Adrenal gland (tissue), 9 donors: ENCODE measurements at regions not wholly inside any gene's neighbourhood (a gene's known extent, or its start where the extent isn't known, plus 50 kb on each side); places are given as distances from the start of the nearest gene placed in this dataset.

ENCODE experiments used
- DNase-seq, 7 donors: peaks; one replicate each; pipeline ENCODE4 v3.0.0-alpha.2; 2019 to 2020
- H3K27ac ChIP-seq, 5 donors: fragments of 200-600 bp; sonication (generic) in 4 of 5; 1 replicate in 3 of 5; 2 replicates in 2 of 5; pipeline versions ENCODE4 v1.5.1 to v1.8.0; 2016 to 2020; ENCODE audit warnings: mild to moderate bottlenecking in 1 of 5
- H3K27me3 ChIP-seq: fragments of 200-600 bp; 2 replicates; pipeline ENCODE4 v1.8.0; 2021
- H3K36me3 ChIP-seq, 2 donors: fragments of 200-600 bp; replicated peaks in 1 of 2; 1 replicate in 1 of 2; 2 replicates in 1 of 2; pipeline versions ENCODE4 v1.5.1 to v1.8.0; 2018 to 2022
- H3K4me1 ChIP-seq, 2 donors: fragments of 200-600 bp; replicated peaks in 1 of 2; 1 replicate in 1 of 2; 2 replicates in 1 of 2; pipeline versions ENCODE4 v1.5.1 to v1.8.0; 2018 to 2021
- H3K4me3 ChIP-seq, 4 donors: fragments of 200-600 bp; sonication (generic) in 3 of 4; one replicate each; pipeline ENCODE4 v1.5.1; 2016 to 2018
- H3K9me3 ChIP-seq, 3 donors: fragments of 200-600 bp; sonication (generic) in 1 of 3; replicated peaks in 1 of 3; 1 replicate in 2 of 3; 2 replicates in 1 of 3; pipeline versions ENCODE4 v1.5.1 to v1.8.0; 2016 to 2021
- POLR2A ChIP-seq, 2 donors: fragments of 450-650 bp; IDR thresholded peaks; one replicate each; pipeline ENCODE4 v1.6.1; 2017; ENCODE audit warnings: antibody characterized with exemption in 2 of 2, mild to moderate bottlenecking in 2 of 2, moderate library complexity in 1 of 2
- WGBS, 4 donors: extraction: QIAGEN DNeasy Blood & Tissue Kit in 2 of 4; methylation state at CpG; one replicate each; pipeline versions ENCODE4 v1.1.5 to v1.1.7; 2013 to 2017; 5-methylcytosine and 5-hydroxymethylcytosine counted together
- intact Hi-C, 2 donors: fragments of 100-400 bp; cut with DNase I; formaldehyde crosslinking; loops; one replicate each; pipeline versions ENCODE4 v1.14.1 to v1.15.0; 2022 to 2023
- TF ChIP-seq, protein P1 (sequence below), 6 experiments: fragments of 450-650 bp in 4 of 6; fragments of 200-600 bp in 2 of 6; sonication (generic) in 1 of 6; IDR thresholded peaks; 1 replicate in 5 of 6; 2 replicates in 1 of 6; pipeline versions ENCODE4 v1.5.1 to v1.8.0; 2016 to 2021; ENCODE audit warnings: antibody characterized with exemption in 6 of 6, mild to moderate bottlenecking in 2 of 6, moderate library complexity in 1 of 6
- donor health status: healthy with polysubstance abuse.
- donor health status: Bipolar disorder and iron deficiency.
- donor health status: DM: yes; HTN: yes; CAD: no.
- donor health status: DM: no; HTN: no; CAD: no.
- donor health status: DM: no; HTN: no; CAD: no.

- no peak overlapping the region for H3K4me3 ChIP-seq
- no peaks in the 10 kb centered on the region for H3K27me3 ChIP-seq
- 68 to 80% (median 71%) methylated on average over 5 of the region's 5 CpGs for WGBS, 4 donors
- DNase-seq = no peak
- H3K27ac ChIP-seq = no peak overlapping the region
- H3K9me3 ChIP-seq = no peaks in the 10 kb centered on the region
- no peak for TF ChIP-seq POLR2A (IDR thresholded peaks at IDR 0.05)
- TF ChIP-seq, protein P1, sequence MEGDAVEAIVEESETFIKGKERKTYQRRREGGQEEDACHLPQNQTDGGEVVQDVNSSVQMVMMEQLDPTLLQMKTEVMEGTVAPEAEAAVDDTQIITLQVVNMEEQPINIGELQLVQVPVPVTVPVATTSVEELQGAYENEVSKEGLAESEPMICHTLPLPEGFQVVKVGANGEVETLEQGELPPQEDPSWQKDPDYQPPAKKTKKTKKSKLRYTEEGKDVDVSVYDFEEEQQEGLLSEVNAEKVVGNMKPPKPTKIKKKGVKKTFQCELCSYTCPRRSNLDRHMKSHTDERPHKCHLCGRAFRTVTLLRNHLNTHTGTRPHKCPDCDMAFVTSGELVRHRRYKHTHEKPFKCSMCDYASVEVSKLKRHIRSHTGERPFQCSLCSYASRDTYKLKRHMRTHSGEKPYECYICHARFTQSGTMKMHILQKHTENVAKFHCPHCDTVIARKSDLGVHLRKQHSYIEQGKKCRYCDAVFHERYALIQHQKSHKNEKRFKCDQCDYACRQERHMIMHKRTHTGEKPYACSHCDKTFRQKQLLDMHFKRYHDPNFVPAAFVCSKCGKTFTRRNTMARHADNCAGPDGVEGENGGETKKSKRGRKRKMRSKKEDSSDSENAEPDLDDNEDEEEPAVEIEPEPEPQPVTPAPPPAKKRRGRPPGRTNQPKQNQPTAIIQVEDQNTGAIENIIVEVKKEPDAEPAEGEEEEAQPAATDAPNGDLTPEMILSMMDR (IDR thresholded peaks at IDR 0.05) = no peak
- H3K36me3 ChIP-seq = no peaks in the 10 kb centered on the region
- no peaks in the 10 kb centered on the region for H3K4me1 ChIP-seq
- intact Hi-C loops = no loop called here
Measured at GRCh38 chr5:61906820-61907219, 399.2 kb upstream of the KIF2A start.

GRCh38 chr5:61907995-61908394, 398.0 kb upstream of the KIF2A start:
- no peaks in the 10 kb centered on the region for H3K27me3 ChIP-seq
- no peak for DNase-seq
- H3K36me3 ChIP-seq = no peaks in the 10 kb centered on the region
- no peaks in the 10 kb centered on the region for H3K9me3 ChIP-seq
- TF ChIP-seq, protein P1 (IDR thresholded peaks at IDR 0.05) = no peak
- no peak for TF ChIP-seq POLR2A (IDR thresholded peaks at IDR 0.05)
- WGBS, 4 donors = 82 to 86% (median 85%) methylated on average over 4 of the region's 4 CpGs
- no peaks in the 10 kb centered on the region for H3K4me1 ChIP-seq
- no peak overlapping the region for H3K27ac ChIP-seq
- intact Hi-C loops = no loop called here
- no peak overlapping the region for H3K4me3 ChIP-seq

DNA sequence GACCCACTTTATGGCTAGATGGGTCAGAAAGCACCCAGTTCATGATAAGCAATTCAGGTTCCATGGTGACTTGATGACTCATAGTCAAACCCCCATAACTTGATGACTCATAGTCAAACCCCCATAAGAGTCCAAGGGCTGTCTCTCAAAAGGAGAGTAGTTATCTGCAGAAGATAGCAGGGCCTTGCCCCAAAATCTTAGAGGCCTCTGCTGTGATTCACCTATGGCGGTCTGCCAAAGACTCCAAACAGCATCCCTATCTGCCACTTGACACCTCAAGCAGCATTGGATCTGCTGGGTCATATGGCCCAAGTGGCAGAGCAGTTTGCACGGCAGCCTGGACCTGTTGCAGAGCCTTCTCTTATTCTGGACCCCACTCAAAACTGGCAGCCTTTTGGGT, 395.2 kb upstream of the KIF2A start:
- no peaks in the 10 kb centered on the region for H3K27me3 ChIP-seq
- 58 to 85% (median 85%) methylated on average over 2 of the region's 2 CpGs; no CpG with 5 or more reads in 1 of the 4 donors for WGBS, 4 donors
- H3K36me3 ChIP-seq = no peaks in the 10 kb centered on the region
- intact Hi-C loops = no loop called here
- DNase-seq = peak in 2 of 7 donors; percentile 8 to 14
- no peaks in the 10 kb centered on the region for H3K4me1 ChIP-seq
- H3K4me3 ChIP-seq = no peak overlapping the region
- no peak overlapping the region for H3K27ac ChIP-seq
- TF ChIP-seq POLR2A (IDR thresholded peaks at IDR 0.05) = no peak
- TF ChIP-seq, protein P1 (IDR thresholded peaks at IDR 0.05) = no peak
- no peaks in the 10 kb centered on the region for H3K9me3 ChIP-seq

- Histone ChIP-seq H3K36me3 (no peaks in the 10 kb centered on the region), H3K4me1 (no peaks in the 10 kb centered on the region), H3K27me3 (no peaks in the 10 kb centered on the region), H3K27ac (no peak overlapping the region), H3K9me3 (no peaks in the 10 kb centered on the region), H3K4me3 (no peak overlapping the region)
- TF ChIP-seq, protein P1 (IDR thresholded peaks at IDR 0.05) = no peak
- no peak for TF ChIP-seq POLR2A (IDR thresholded peaks at IDR 0.05)
- intact Hi-C loops = no loop called here
- WGBS, 4 donors = 87 to 93% (median 90%) methylated on average over 6 of the region's 6 CpGs
- no peak for DNase-seq
Measured at GRCh38 chr5:61912559-61912958, 393.4 kb upstream of the KIF2A start.
